AG08396 (cell line): ENCODE measurements at regions not wholly inside any gene's neighbourhood (a gene's known extent, or its start where the extent isn't known, plus 50 kb on each side); places are given as distances from the start of the nearest gene placed in this dataset.
"Not testable (repeated sequence)": the region's sequence is repeated elsewhere in the genome, so short reads cannot be mapped to it uniquely, and the experiment has no call there.

Source experiments
- DNase-seq: peaks from one replicate; pipeline ENCODE4 v3.0.0; 2012; ENCODE audit warnings: low spot score, mixed read lengths

DNA sequence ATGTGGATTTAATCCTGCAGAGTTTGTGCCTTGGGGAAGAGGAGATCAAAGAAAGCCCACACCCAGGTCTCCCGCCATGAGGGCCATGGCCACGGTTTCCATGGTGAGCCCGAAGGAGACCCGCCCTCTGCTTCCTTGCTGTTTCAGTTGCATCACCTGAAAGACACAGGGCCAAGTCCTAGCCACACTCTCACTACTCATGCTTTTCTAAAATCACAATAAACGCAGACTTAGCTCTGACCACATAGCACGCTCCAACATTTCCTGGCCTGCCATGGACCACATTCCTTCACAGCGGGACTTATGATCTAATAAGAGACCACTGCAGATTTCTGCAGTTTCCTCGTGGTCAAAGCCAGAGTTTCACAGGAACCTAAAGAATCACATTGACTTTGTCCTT lies 426.0 kb upstream of the NR3C2 start:
- no peak for DNase-seq

- DNase-seq, result no peak
These were observed 424.5 kb upstream of the NR3C2 start for GRCh38 chr4:148866666-148867065.

GRCh38 chr4:148857973-148858534 lies 415.8 kb upstream of the NR3C2 start:
- DNase-seq, result no peak

DNA sequence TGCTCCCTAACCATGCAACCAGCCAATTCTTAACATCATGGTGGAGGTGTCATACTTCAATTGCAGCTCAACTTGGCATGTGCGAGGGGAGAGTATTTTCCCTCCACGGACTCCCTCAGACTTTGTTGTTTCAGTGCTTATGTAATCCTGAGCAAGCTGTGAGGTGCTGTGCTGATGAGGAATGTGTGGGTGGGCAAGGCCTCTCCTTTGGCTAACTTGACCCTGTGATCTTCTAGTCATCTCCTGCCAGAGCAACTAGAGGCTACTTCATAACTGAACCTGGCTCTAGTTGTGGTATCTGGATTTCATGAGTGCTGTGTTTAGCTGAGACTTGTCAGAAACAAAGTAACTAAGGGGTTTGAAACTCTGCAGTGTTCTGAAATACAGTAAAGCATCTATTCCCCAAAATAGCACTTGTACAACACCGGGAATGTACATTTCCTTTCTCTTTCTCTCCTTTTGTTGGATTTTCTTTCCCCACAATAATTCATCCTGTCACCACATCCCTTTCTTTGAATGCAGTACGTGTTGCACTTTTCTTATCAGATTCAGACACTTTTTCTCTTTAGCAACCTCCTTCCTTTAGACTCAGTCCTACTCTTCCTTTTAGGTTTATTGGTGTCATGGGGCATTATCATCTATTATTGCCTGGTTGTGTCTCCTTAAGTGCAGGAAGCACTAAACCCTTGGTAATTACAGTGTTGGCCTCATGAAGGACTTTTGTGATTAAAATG lies 415.2 kb upstream of the NR3C2 start:
- DNase-seq, result peak; percentile 9

GRCh38 chr4:148854203-148854602 lies 412.0 kb upstream of the NR3C2 start:
- DNase-seq, result no peak

- peak; percentile 7 for DNase-seq
These were observed 410.0 kb upstream of the NR3C2 start for GRCh38 chr4:148852092-148852699.

DNA sequence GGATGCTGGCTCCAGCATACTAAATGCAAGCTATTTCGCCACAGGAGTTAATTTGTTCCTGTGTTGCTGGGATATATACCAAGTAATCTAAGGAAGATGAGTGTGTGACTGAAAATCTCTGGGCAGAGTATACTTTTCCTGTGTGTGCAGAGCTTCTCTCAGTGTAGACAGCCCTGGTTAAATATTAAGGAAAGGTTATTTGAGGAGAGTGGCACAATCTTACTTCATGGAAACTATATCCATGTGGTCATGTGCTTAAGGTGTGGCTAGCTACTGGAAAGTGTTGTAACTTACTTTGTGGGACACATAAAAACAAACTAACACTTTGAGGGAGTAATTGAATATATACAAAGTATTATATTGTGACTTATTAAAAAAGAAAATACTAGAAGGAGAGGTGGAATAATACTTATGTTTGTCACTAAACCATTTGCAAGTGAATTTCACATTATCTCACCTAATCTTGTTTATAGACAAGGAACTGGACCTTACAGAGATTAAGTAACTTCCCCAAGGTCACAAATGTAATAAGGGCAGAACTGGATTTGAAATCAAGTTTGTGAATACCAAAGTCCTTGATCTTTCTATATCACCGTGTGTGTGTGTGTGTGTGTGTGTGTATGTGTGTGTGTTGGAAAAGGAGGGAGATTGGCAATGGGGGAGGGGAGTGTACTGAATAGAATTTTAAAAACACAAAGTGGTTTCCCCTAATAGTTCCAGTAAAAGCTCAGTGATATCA lies 408.2 kb upstream of the NR3C2 start:
- no peak for DNase-seq

DNA sequence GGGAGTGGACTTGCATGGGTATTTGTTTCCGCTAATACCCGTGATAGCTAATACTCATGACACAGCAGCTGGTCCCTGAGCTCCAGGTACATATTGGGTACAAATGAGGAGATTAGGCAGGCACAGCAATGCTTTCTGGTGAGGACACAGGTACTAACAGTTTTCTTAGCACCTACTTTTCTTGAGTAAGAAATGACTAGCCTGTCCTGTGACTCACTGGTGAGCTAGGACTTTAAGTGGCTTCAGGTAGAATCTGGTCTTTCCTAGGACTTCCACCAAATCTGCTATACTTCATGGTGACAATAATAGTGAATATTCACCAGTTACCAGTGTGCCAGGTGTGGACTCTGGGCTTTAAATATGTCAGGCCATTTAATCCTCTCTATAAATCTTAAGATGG lies 407.4 kb upstream of the NR3C2 start:
- DNase-seq, result no peak

DNA sequence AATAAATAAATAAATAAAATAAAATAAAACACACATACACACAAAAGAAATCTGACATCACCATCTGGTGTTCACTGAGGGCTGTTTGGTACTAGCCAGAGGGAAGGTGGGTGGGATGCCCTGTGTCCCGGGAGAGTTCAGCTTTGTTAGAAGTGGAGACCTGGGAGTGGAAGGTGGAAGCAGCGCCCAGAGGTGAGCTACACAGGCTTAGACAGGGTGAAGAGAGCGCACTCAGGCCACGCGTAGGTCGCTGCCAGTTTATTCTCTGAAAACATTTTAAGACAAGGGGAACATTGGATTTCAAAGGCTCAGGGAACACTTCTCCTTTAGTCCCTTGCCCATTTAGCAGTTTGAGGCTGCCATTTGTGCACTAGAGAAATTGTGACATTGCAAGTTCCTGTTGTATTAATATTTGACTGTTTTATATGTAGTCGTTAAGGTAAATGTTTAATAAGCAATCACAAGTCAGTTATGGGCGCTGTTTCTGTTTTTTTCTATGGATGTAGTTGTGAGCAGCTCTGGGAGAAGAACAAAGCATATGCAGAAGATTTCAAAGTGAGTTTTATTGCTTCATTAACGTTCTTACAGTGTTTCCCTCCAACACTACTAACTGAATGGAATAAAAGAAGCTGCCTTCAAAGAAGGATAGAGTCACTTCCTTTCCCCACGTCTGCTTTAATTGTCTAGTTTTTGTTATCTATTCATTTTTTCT lies 405.5 kb upstream of the NR3C2 start:
- no peak for DNase-seq

GRCh38 chr4:148845609-148846008 lies 403.4 kb upstream of the NR3C2 start:
- DNase-seq, result no peak

- DNase-seq, result no peak
These were observed 401.4 kb upstream of the NR3C2 start for GRCh38 chr4:148843625-148844024.

DNA sequence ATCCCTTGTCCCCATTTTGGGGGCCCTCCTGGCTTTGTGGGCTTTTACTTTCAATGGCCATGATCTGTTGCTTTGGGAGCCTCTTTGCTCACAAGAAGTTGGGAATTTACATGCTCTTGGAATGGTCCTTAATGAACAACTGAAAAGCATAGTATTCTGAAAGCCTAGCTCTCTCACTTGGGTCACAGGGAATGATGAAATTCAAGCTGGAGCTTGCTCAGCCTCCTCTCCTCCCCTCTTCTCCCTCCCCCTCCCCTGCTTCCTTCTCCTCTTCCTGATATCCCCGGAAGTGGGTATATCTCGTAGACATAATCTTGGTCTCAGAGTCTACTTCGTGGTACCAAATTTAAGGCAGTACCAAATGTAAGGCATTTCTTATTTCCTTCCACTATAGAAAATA lies 400.6 kb upstream of the NR3C2 start:
- DNase-seq, result no peak

- not testable (repeated sequence) for DNase-seq
These were observed 395.4 kb upstream of the NR3C2 start for GRCh38 chr4:148837571-148837970.

GRCh38 chr4:148834804-148835631 lies 392.8 kb upstream of the NR3C2 start:
- DNase-seq, result peak; percentile 43

- DNase-seq, result peak; percentile 58
These were observed 389.7 kb upstream of the NR3C2 start for GRCh38 chr4:148831945-148832344.

DNA sequence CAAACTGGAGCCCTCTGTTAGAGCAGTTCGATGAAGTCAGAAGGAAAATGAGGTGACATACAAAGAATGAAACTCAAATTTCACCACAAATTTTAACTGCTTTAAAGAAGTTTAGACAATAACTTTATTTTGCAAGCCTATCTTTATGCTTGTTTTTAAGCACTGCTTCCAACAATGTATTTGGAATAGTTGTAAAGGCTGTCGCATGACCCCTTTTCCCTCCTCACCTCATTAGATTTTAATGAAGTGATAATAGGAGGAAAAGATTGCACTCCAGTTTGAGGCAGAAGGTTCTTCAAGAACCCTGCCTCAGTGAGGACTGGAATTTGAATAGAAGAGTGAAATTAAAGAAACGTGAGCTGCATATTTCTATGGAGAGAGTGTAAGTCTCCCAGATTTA lies 386.1 kb upstream of the NR3C2 start:
- no peak for DNase-seq

DNA sequence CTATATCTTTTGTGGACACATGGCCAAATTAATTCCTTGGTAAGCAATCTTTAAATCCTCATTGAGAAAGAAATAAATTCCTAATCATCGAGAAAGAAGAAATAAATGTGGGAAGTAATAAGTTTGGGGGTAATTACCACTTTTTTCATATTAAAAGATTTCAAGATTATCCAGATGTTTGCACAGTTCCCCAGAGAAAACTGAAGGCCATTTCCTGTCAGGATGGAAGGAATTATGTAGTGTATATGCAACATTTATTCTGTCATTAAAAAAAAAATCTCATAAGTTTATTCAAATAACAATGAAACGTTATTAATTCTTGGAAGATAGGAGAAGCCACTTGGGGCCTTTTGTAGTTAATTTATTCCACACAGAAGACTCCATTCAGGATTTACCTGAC lies 385.6 kb upstream of the NR3C2 start:
- no peak for DNase-seq

GRCh38 chr4:148823419-148823769 lies 381.2 kb upstream of the NR3C2 start:
- DNase-seq, result no peak

- DNase-seq, result no peak
These were observed 380.6 kb upstream of the NR3C2 start for GRCh38 chr4:148822572-148823418.

DNA sequence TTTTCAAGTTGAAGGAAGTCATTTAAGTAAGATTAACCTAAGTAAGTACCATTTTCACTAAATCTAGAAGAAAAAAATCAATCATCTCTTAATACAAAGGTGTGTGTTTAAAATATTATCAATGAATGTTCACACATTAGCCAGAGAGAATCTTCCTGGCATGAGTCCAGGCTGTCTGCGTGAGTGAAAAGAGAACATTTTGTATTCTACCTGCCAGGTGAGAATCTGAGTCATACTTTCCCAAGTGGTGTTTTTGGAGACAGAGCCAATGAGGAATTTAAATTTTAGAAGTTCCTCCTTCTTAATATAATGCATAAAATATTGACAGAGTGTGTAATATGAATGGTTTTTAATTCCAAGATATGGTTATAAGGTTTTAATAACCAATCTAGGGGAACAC lies 371.8 kb upstream of the NR3C2 start:
- no peak for DNase-seq

GRCh38 chr4:148813289-148813688 lies 371.1 kb upstream of the NR3C2 start:
- no peak for DNase-seq
